ENCODE measurements at regions not wholly inside any gene's neighbourhood (a gene's known extent, or its start where the extent isn't known, plus 50 kb on each side); places are given as distances from the start of the nearest gene placed in this dataset.
"Not testable (repeated sequence)": the region's sequence is repeated elsewhere in the genome, so short reads cannot be mapped to it uniquely, and the experiment has no call there.

DNA sequence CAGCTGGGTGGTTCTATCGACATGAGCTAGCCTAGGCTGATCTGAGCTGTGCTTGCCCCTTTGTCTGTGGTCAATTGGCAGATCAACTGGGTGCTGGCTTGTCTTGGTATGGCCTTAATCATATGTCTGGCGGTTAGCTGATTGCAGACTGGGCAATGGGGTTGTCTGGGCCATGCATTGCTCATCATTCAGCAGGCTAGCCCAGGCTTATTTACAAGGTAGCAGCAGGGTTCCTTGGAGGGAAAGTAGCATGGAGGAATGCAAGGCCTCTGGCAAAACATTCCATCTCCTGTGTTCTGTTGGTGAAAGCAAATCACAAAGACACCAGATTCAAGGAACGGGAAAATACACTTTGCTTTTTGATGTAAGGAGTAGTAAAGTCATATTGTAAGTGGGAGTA lies 84.0 kb upstream of the IVNS1ABP start:
- peak; percentile 58 for DNase-seq (ENCODE audit: low spot score)

- no peak for DNase-seq (ENCODE audit: low spot score)
Measured at GRCh38 chr1:185400052-185400451, 83.0 kb upstream of the IVNS1ABP start.

GRCh38 chr1:185398599-185398998 lies 81.6 kb upstream of the IVNS1ABP start:
- DNase-seq (ENCODE audit: low spot score), result no peak

GRCh38 chr1:185398022-185398421 lies 81.0 kb upstream of the IVNS1ABP start:
- DNase-seq (ENCODE audit: low spot score), result no peak

DNA sequence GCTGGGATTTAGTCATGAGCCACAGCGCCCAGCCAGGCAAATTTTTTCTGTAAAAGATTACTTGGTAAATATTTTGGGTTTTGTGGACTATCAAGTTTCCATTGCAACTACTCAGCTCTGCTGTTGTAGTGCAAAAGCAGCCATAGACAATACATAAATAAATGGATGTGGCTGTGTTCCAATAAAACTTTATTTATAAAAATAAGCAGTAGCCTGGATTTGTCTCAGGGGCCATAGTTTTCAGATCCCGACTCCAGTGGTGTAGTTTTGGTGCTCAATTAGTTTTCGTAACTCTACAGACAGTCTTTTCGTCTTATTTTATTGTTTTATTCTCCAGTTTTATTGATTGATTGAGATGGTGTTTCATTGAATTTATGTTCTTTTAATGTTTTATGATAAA lies 80.1 kb upstream of the IVNS1ABP start:
- no peak for DNase-seq (ENCODE audit: low spot score)

DNA sequence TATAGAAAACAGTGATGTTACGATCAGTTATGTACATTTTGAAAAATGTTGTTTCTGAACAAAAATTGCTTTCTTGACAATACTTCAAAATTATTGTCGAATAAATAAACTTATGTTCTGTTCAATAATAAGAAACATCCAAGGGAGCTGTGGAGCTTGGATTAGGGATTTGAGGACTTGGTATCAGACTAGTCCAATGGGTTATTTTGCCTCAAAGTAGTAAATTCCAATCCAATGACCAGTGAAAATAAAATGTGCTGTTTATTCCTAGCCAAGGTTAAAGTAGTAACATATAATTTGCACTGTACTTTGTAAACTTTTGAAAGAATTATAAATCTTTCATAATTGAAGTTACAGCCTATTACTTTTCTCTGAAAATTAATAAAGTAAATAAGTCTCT lies 79.1 kb upstream of the IVNS1ABP start:
- no peak for DNase-seq (ENCODE audit: low spot score)

- DNase-seq (ENCODE audit: low spot score), result no peak
Measured at GRCh38 chr1:185393815-185394214, 76.8 kb upstream of the IVNS1ABP start.

DNA sequence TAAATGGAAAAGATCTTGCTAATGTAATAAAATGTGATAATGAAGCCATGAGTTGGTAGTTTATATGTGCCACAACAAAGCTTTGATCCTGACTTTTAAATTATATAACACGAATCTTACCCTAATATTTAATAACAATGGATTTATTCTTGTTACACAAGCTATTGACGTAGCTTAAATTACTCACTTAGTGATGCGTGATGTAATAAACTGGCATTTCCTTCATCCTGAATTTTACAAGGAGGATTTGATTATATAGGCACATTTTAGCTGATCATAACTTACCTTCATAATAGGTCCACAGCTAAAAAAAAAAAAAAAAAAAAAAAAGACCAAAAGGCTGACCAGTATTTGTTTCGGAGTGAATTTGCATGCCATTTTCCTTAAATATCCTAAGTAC lies 76.2 kb upstream of the IVNS1ABP start:
- DNase-seq (ENCODE audit: low spot score), result no peak

- no peak for DNase-seq (ENCODE audit: low spot score)
Measured at GRCh38 chr1:185388815-185389214, 71.8 kb upstream of the IVNS1ABP start.

DNA sequence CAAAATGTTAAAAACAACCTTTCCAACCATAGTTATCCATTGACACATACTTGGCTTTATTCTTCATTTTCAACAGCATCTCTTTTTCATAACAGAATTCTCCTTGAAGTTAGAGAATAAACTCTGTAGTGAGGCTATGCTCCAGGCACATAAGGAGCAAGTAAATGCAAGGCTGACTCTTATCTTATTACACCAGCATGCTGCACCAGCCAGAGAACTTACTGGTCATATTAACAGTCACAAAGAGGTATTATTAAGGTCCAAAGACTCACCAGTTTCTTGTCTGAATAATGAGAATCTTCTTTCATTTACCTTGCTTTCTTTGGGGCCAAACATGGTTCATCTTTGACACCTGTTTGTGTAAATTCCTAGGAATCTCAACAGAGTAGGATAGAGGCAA lies 71.3 kb upstream of the IVNS1ABP start:
- DNase-seq (ENCODE audit: low spot score), result no peak

GRCh38 chr1:185385991-185386390 lies 68.9 kb upstream of the IVNS1ABP start:
- no peak for DNase-seq (ENCODE audit: low spot score)

- DNase-seq (ENCODE audit: low spot score), result not testable (repeated sequence)
Measured at GRCh38 chr1:185383805-185384204, 66.8 kb upstream of the IVNS1ABP start.

DNA sequence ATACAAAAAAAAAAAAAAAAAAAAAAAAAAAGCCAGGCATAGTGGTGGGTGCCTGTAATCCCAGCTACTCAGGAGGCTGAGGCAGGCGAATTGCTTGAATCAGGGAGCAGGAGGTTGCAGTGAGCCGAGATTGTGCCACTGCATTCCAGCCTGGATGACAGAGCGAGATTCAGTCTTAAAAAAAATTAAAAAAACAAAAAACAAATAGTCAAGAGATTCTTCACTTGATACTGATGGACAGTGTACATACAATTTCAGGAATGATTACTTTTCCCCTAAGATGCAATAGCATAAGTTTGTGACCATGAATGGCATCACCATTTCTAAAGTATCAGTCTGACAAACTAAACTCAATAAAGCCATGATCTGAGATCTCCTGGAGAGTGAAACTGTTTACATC lies 60.8 kb upstream of the IVNS1ABP start:
- DNase-seq (ENCODE audit: low spot score), result no peak

GRCh38 chr1:185376840-185377635 lies 60.0 kb upstream of the IVNS1ABP start:
- no peak for DNase-seq (ENCODE audit: low spot score)

DNA sequence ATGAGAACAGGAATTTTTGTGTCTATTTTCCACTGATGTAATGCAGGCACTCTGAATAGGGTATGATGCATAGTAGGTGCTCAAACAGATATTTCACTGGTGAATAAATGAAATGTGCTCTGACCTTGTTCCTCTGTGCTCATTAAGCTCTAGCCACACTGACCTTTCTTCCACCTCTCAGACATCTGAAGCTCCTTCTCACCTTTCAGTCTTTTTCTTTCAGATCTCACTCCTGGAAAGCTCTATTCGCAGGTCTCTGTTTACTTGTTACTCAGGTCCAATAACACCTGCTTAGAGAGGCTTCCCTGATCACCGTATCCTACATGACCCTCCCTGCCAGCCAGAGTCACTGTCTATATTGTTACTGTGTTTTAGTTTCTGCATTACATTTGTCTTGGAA lies 59.2 kb upstream of the IVNS1ABP start:
- no peak for DNase-seq (ENCODE audit: low spot score)

- DNase-seq (ENCODE audit: low spot score), result no peak
Measured at GRCh38 chr1:185375583-185375982, 58.5 kb upstream of the IVNS1ABP start.

GRCh38 chr1:185373813-185374529 lies 56.9 kb upstream of the IVNS1ABP start:
- no peak for DNase-seq (ENCODE audit: low spot score)

DNA sequence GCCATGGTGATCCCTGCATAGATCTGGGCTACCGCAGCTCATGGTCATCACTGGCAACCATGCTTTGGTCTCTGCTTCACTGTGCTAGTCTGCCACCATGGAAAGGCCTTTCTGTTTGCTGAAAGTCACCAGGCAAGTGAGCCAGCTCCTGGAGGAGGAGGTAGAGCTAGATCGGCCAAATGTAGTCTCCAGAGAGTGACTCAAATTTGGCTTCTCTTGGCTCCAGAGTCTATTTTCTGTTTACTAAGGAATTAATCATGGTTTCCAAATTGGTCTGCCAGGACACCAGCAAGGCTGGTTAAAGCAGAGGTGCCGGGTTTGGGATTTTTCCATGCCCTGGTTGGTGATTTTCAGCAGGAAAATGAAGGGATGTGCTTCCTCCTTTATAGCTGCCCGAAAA lies 52.7 kb upstream of the IVNS1ABP start:
- DNase-seq (ENCODE audit: low spot score), result no peak

GRCh38 chr1:185368913-185369491 lies 52.0 kb upstream of the IVNS1ABP start:
- no peak for DNase-seq (ENCODE audit: low spot score)

GRCh38 chr1:185368313-185368855 lies 51.3 kb upstream of the IVNS1ABP start:
- DNase-seq (ENCODE audit: low spot score), result no peak

DNA sequence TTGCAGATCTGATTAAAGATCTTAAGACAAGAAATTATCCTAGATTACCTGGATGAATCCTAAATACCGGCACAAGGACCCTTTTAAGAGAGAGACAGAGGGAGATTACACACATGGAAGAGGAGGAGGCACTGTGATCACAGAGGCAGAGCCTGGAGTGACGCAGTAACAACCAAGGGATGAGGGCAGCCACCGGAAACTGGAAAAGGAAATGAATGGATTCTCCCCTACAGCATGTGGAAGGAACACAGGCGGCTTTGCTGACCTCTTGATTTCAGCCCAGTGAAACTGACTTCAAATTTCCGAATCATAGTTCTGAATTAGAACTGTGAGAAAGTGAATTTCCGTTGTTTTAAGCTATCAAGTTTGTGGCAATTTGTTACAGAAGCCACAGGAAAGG lies 50.2 kb upstream of the IVNS1ABP start:
- DNase-seq (ENCODE audit: low spot score), result no peak

Measured in iPS-NIHi11 (cell line).